OCI-LY7 (cell line): ENCODE measurements at regions not wholly inside any gene's neighbourhood (a gene's known extent, or its start where the extent isn't known, plus 50 kb on each side); places are given as distances from the start of the nearest gene placed in this dataset.
A peak's percentile ranks its signal among the peaks of the same experiment; 100 is the strongest.

Experiments used
- CTCF ChIP-seq: fragments of 200-600 bp; sonication (generic); conservative IDR thresholded peaks from 2 replicates; pipeline ENCODE4 v1.5.1; 2014; ENCODE audit warnings: mild to moderate bottlenecking, antibody characterized with exemption, low read length, moderate library complexity, mixed read lengths
- EZH2phosphoT487 ChIP-seq: fragments of 200-600 bp; sonication (generic); IDR thresholded peaks from 2 replicates; pipeline ENCODE4 v1.6.1; 2018; ENCODE audit warnings: low read depth, borderline replicate concordance, mild to moderate bottlenecking, mixed run types, antibody characterized with exemption, low read length, moderate library complexity, mixed read lengths

- TF ChIP-seq CTCF = peak; percentile 85
- no peak for TF ChIP-seq EZH2phosphoT487
Measured at GRCh38 chr13:61880578-61881283, 465.1 kb upstream of the PCDH20 start.
